22Rv1 (cell line): ENCODE measurements at regions not wholly inside any gene's neighbourhood (a gene's known extent, or its start where the extent isn't known, plus 50 kb on each side); places are given as distances from the start of the nearest gene placed in this dataset.

Source experiments
- ZFX ChIP-seq: fragments of 450-650 bp; IDR thresholded peaks from 2 replicates; pipeline ENCODE4 v1.6.1; 2017; ENCODE audit warnings: antibody characterized with exemption, borderline replicate concordance
- TF ChIP-seq, protein P1 (sequence below): fragments of 450-650 bp; IDR thresholded peaks from 2 replicates; pipeline ENCODE4 v1.5.1; 2017; ENCODE audit warnings: mild to moderate bottlenecking

DNA sequence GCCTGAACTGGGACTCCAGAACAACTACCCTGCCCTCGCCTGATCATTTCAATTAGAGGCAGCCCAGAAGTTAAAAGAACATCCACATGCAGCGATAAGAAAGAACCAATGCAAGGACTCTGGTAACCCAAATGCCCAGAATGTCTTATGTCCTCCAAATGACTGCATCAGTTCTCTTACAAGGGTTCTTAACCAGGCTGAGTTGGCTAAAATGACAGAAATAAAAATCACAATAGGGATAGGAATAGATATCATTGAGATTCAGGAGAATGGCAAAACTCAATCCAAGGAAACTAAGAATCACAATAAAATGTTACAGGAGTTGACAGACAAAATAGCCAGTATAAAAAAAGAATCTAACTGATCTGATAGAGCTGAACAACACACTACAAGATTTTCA is 80.1 kb upstream of the PTGFR start:
- TF ChIP-seq, protein P1, sequence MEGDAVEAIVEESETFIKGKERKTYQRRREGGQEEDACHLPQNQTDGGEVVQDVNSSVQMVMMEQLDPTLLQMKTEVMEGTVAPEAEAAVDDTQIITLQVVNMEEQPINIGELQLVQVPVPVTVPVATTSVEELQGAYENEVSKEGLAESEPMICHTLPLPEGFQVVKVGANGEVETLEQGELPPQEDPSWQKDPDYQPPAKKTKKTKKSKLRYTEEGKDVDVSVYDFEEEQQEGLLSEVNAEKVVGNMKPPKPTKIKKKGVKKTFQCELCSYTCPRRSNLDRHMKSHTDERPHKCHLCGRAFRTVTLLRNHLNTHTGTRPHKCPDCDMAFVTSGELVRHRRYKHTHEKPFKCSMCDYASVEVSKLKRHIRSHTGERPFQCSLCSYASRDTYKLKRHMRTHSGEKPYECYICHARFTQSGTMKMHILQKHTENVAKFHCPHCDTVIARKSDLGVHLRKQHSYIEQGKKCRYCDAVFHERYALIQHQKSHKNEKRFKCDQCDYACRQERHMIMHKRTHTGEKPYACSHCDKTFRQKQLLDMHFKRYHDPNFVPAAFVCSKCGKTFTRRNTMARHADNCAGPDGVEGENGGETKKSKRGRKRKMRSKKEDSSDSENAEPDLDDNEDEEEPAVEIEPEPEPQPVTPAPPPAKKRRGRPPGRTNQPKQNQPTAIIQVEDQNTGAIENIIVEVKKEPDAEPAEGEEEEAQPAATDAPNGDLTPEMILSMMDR: no peak
- no peak for TF ChIP-seq ZFX
